GM18909 (cell line): ENCODE measurements at regions not wholly inside any gene's neighbourhood (a gene's known extent, or its start where the extent isn't known, plus 50 kb on each side); places are given as distances from the start of the nearest gene placed in this dataset.

Experiments
- ATAC-seq: cut with Tn5 transposase; IDR thresholded peaks from one replicate; pipeline ENCODE4 v1.9.1; 2021; ENCODE audit warnings: mild to moderate bottlenecking; ENCODE audit not compliant: unreplicated experiment, poor library complexity

- no peak for ATAC-seq
Measured at GRCh38 chr7:41475801-41476459, 227.0 kb downstream of the INHBA start.

- no peak for ATAC-seq
Measured at GRCh38 chr7:41472427-41473125, 230.3 kb downstream of the INHBA start.

GRCh38 chr7:41470081-41470480 lies 232.8 kb downstream of the INHBA start:
- no peak for ATAC-seq

- ATAC-seq: no peak
Measured at GRCh38 chr7:41467596-41467995, 235.3 kb downstream of the INHBA start.

- ATAC-seq: peak; percentile 66
Measured at GRCh38 chr7:41466760-41467384, 236.0 kb downstream of the INHBA start.

- ATAC-seq: no peak
Measured at GRCh38 chr7:41465571-41465970, 237.3 kb downstream of the INHBA start.

- no peak for ATAC-seq
Measured at GRCh38 chr7:41463770-41464470, 239.0 kb downstream of the INHBA start.

GRCh38 chr7:41459623-41460261 lies 243.1 kb downstream of the INHBA start:
- ATAC-seq: no peak

- no peak for ATAC-seq
Measured at GRCh38 chr7:41459183-41459582, 243.7 kb downstream of the INHBA start.

GRCh38 chr7:41457832-41458437 lies 245.0 kb downstream of the INHBA start:
- no peak for ATAC-seq

GRCh38 chr7:41451826-41452225 lies 251.1 kb downstream of the INHBA start:
- no peak for ATAC-seq

GRCh38 chr7:41449694-41450093 lies 253.2 kb downstream of the INHBA start:
- no peak for ATAC-seq

GRCh38 chr7:41449286-41449685 lies 253.6 kb downstream of the INHBA start:
- ATAC-seq: no peak

- ATAC-seq: no peak
Measured at GRCh38 chr7:41448104-41448503, 254.8 kb downstream of the INHBA start.

GRCh38 chr7:41447450-41448042 lies 255.3 kb downstream of the INHBA start:
- no peak for ATAC-seq

GRCh38 chr7:41446606-41447449 lies 256.1 kb downstream of the INHBA start:
- ATAC-seq: no peak

- no peak for ATAC-seq
Measured at GRCh38 chr7:41445946-41446345, 256.9 kb downstream of the INHBA start.

GRCh38 chr7:41445432-41445831 lies 257.5 kb downstream of the INHBA start:
- no peak for ATAC-seq

- no peak for ATAC-seq
Measured at GRCh38 chr7:41439515-41439879, 263.4 kb downstream of the INHBA start.
